DOHH2 (cell line): ENCODE measurements at regions not wholly inside any gene's neighbourhood (a gene's known extent, or its start where the extent isn't known, plus 50 kb on each side); places are given as distances from the start of the nearest gene placed in this dataset.

Experiments
- H3F3A ChIP-seq: fragments of 200-600 bp; sonication (generic), shearing (Covaris generic); 2 replicates; pipeline ENCODE4 v1.6.0; 2016; ENCODE audit warnings: antibody characterized with exemption, mild to moderate bottlenecking; ENCODE audit not compliant: control insufficient read depth, insufficient read depth
- H3K27ac ChIP-seq: fragments of 200-600 bp; sonication (generic); 2 replicates; pipeline ENCODE4 v1.5.1; 2014; ENCODE audit warnings: low read depth, mild to moderate bottlenecking, low read length, moderate library complexity
- H3K27me3 ChIP-seq: fragments of 200-600 bp; sonication (generic); 2 replicates; pipeline ENCODE4 v1.6.1; 2014; ENCODE audit warnings: mild to moderate bottlenecking, low read length, mixed read lengths; ENCODE audit not compliant: control insufficient read depth
- H3K36me3 ChIP-seq: fragments of 200-600 bp; sonication (generic); 2 replicates; pipeline ENCODE4 v1.6.1; 2014; ENCODE audit warnings: mild to moderate bottlenecking, low read length, moderate library complexity, mixed read lengths; ENCODE audit not compliant: control insufficient read depth
- H3K4me1 ChIP-seq: fragments of 200-600 bp; sonication (generic); 2 replicates; pipeline ENCODE4 v1.6.1; 2014; ENCODE audit warnings: mild to moderate bottlenecking, low read length, mixed read lengths; ENCODE audit not compliant: control insufficient read depth
- H3K4me2 ChIP-seq: fragments of 200-600 bp; sonication (generic); 2 replicates; pipeline ENCODE4 v1.6.0; 2014; ENCODE audit warnings: mild to moderate bottlenecking, low read length, moderate library complexity
- H3K4me3 ChIP-seq: fragments of 200-600 bp; sonication (generic); 2 replicates; pipeline ENCODE4 v1.5.1; 2014; ENCODE audit warnings: mild to moderate bottlenecking, low read length, mixed read lengths
- H3K79me2 ChIP-seq: fragments of 200-600 bp; sonication (generic); 2 replicates; pipeline ENCODE4 v1.6.1; 2014; ENCODE audit warnings: mild to moderate bottlenecking, low read length, mixed read lengths; ENCODE audit not compliant: control insufficient read depth
- H3K9me2 ChIP-seq: fragments of 200-600 bp; sonication (generic); replicated peaks from 2 replicates; pipeline ENCODE4 v1.6.1; 2014; ENCODE audit warnings: mild to moderate bottlenecking, low read length, mixed read lengths; ENCODE audit not compliant: control insufficient read depth
- H3K9me3 ChIP-seq: fragments of 200-600 bp; sonication (generic); 2 replicates; pipeline ENCODE4 v1.6.1; 2014; ENCODE audit warnings: antibody characterized with exemption, low read length, mixed read lengths; ENCODE audit not compliant: control insufficient read depth, insufficient read depth
- H4K20me1 ChIP-seq: fragments of 200-600 bp; sonication (generic); 2 replicates; pipeline ENCODE4 v1.6.0; 2014; ENCODE audit warnings: low read depth, mild to moderate bottlenecking, antibody characterized with exemption, low read length, moderate library complexity; ENCODE audit not compliant: control insufficient read depth, insufficient read depth
- EZH2phosphoT487 ChIP-seq: fragments of 200-600 bp; sonication (generic); IDR thresholded peaks from 2 replicates; pipeline ENCODE4 v1.6.1; 2017; ENCODE audit warnings: borderline replicate concordance, mild to moderate bottlenecking, antibody characterized with exemption, low read length, moderate library complexity, mixed read lengths
- TF ChIP-seq, protein P1 (sequence below): fragments of 200-600 bp; sonication (generic); IDR thresholded peaks from one replicate; pipeline ENCODE4 v1.5.1; 2014; ENCODE audit warnings: antibody characterized with exemption, mild to moderate bottlenecking, low read depth, low read length; ENCODE audit not compliant: poor library complexity, severe bottlenecking

DNA sequence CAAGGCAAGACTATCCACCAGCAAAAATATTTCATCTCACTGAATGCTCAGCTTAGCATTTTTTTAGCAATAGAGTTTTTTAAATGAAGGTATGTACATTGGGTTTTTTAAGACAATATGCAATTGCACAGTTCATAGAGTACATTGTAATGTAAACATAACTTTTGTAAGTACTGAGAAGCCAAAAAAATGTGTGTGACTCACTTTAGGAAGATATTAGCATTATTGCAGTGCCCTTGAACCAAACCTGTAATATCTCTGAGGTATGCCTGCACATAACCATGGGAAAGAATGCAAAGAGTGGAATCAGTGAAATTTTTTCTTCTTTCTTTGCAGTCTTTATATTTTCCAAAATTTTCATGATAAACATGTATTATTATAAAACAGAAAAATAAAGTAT is 1533.3 kb upstream of the WWC1 start:
- H3K9me2 ChIP-seq: no peaks in the 10 kb centered on the region
- no peaks in the 10 kb centered on the region for H3F3A ChIP-seq
- no peak overlapping the region for H3K4me3 ChIP-seq
- TF ChIP-seq EZH2phosphoT487: no peak
- TF ChIP-seq, protein P1, sequence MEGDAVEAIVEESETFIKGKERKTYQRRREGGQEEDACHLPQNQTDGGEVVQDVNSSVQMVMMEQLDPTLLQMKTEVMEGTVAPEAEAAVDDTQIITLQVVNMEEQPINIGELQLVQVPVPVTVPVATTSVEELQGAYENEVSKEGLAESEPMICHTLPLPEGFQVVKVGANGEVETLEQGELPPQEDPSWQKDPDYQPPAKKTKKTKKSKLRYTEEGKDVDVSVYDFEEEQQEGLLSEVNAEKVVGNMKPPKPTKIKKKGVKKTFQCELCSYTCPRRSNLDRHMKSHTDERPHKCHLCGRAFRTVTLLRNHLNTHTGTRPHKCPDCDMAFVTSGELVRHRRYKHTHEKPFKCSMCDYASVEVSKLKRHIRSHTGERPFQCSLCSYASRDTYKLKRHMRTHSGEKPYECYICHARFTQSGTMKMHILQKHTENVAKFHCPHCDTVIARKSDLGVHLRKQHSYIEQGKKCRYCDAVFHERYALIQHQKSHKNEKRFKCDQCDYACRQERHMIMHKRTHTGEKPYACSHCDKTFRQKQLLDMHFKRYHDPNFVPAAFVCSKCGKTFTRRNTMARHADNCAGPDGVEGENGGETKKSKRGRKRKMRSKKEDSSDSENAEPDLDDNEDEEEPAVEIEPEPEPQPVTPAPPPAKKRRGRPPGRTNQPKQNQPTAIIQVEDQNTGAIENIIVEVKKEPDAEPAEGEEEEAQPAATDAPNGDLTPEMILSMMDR: no peak
- no peaks in the 10 kb centered on the region for H4K20me1 ChIP-seq
- H3K4me1 ChIP-seq: no peaks in the 10 kb centered on the region
- H3K27ac ChIP-seq: no peak overlapping the region
- no peaks in the 10 kb centered on the region for H3K27me3 ChIP-seq
- H3K79me2 ChIP-seq: no peaks in the 10 kb centered on the region
- H3K4me2 ChIP-seq: no peak overlapping the region
- H3K36me3 ChIP-seq: no peaks in the 10 kb centered on the region
- H3K9me3 ChIP-seq: no peaks in the 10 kb centered on the region

DNA sequence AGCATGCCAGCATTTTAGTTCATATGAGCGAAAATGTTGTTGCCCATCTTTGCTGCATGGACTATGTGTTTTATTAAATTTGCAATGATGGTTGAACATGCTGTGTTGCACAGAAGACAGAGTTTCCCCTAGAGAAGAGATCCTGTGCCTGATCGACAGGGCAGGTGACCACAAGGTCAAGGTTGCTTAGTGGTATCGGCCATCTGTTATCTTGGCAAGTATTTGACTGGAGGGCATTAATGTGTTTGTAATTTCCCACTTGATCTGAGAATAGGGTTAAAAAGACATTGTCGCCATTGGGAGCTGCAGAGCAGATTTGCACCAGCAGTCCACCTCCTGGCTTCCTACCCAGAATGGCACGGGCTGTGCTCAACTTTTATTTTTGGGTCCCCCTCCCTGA is 1523.6 kb upstream of the WWC1 start:
- H3K79me2 ChIP-seq: no peaks in the 10 kb centered on the region
- no peak overlapping the region for H3K4me2 ChIP-seq
- H3F3A ChIP-seq: no peaks in the 10 kb centered on the region
- no peaks in the 10 kb centered on the region for H4K20me1 ChIP-seq
- no peak overlapping the region for H3K27ac ChIP-seq
- no peaks in the 10 kb centered on the region for H3K27me3 ChIP-seq
- H3K4me1 ChIP-seq: no peaks in the 10 kb centered on the region
- H3K36me3 ChIP-seq: no peaks in the 10 kb centered on the region
- no peak overlapping the region for H3K4me3 ChIP-seq
- TF ChIP-seq EZH2phosphoT487: no peak
- TF ChIP-seq, protein P1: no peak
- 0 out of 2 replicates have a peak, but pooled peaks cover 3% of the 10 kb centered on the region for H3K9me3 ChIP-seq
- no peaks in the 10 kb centered on the region for H3K9me2 ChIP-seq

DNA sequence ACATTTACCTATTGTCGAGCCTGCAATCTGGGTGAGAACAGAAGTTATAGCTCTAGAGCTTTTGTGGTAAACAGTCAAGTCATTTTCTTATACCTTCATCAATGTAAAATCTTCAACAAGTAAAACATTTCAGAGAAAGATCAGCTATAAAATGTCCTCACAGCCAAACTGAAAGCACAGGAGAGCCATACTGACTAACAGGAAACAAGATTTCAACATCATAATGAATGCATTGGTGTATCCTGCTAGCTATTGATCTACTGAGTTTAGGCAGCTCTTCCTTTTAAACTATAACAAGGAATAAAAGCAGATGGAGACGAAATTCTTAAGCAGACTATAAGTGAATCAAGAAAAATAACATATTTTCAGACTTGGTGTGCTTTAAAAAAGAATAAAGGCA is 1522.9 kb upstream of the WWC1 start:
- Histone ChIP-seq H3F3A (no peaks in the 10 kb centered on the region), H3K9me2 (no peaks in the 10 kb centered on the region), H3K9me3 (0 out of 2 replicates have a peak, but pooled peaks cover 3% of the 10 kb centered on the region), H3K79me2 (no peaks in the 10 kb centered on the region), H3K27ac (no peak overlapping the region), H3K27me3 (no peaks in the 10 kb centered on the region), H3K36me3 (no peaks in the 10 kb centered on the region), H3K4me3 (no peak overlapping the region), H3K4me2 (no peak overlapping the region), H4K20me1 (no peaks in the 10 kb centered on the region), H3K4me1 (no peaks in the 10 kb centered on the region)
- TF ChIP-seq, protein P1: no peak

DNA sequence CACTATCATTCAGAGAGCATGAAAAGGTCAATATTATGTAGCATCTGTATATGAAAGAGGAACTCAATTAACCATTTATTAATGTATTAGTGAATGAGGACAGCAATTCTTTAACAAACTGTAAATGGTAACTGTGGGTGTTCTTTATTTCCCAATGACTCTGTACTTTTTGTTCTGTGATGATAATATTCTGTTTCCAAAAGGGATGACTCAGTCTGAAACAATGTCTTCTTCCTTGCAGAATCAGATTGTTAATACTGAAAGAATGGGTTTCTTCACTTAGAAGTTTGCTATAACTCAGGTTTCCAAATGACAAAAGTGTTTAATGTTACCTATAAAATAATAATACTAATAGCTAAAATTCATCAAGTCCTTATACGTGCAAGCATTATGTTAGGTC is 1518.7 kb upstream of the WWC1 start:
- H4K20me1 ChIP-seq: no peaks in the 10 kb centered on the region
- H3K9me3 ChIP-seq: no peaks in the 10 kb centered on the region
- no peaks in the 10 kb centered on the region for H3K79me2 ChIP-seq
- no peaks in the 10 kb centered on the region for H3F3A ChIP-seq
- TF ChIP-seq EZH2phosphoT487: no peak
- H3K36me3 ChIP-seq: no peaks in the 10 kb centered on the region
- no peaks in the 10 kb centered on the region for H3K9me2 ChIP-seq
- no peak overlapping the region for H3K4me3 ChIP-seq
- H3K27ac ChIP-seq: no peak overlapping the region
- no peaks in the 10 kb centered on the region for H3K27me3 ChIP-seq
- H3K4me1 ChIP-seq: no peaks in the 10 kb centered on the region
- H3K4me2 ChIP-seq: no peak overlapping the region
